CD4-positive, alpha-beta T cell treated with Interleukin-21 for 1 hour (primary cell): ENCODE measurements at regions not wholly inside any gene's neighbourhood (a gene's known extent, or its start where the extent isn't known, plus 50 kb on each side); places are given as distances from the start of the nearest gene placed in this dataset.

Experiments used
- DNase-seq: peaks from one replicate; pipeline ENCODE4 v3.0.0-alpha.2; 2020

DNA sequence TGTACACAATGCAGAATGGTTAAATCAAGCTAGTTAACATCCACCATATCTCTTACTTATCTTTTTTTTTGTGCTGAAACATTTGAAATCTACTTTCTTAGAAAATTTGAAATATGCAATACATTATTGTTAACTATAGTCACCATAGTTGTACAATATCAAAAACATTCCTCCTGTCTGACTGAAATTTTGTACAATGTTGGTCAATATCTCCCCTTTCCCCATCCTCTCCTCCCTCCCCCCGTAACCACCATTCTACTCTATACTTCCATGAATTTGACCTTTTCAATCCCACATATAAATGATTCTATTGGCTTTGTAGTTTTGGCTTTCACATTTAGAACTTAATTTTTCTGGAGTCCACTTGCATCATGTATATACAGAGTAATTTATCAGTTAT, 63.5 kb upstream of the DCD start:
- DNase-seq, result no peak

DNA sequence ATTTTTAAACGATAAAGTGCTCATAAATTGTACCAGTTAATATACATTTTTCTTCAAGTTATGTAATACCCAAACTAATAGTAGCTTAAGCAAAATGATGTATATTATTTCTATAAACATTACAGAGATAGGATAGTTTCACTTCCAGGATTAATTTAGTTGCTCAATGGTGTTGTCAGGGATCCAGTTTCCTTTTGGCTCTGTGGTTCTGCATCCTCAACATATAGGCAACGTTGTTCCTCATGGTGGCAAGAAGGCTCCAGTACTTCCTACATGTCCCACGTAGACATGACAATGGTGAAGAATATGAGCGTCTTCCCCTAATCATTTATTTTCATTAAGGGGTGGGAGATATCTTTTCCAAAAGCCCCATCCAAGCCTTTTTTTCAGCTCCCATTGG, 60.7 kb upstream of the DCD start:
- no peak for DNase-seq

DNA sequence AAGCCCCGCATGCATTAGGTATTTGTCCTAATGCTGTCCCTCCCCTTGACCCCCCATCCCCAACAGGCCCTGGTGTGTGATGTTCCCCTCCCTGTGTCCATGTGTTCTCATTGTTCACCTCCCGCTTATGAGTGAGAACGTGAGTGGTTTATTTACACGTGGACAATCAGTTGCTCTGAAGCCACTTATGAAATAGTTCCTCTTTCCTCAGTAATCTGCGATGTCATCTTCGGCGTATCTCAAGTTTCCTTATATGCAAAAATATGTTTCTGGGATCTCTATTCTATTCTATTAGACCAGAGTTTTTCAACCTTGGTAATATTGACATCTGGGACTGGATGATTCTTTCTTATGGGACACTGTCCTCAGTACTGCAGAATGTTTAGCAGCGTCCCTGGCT, 56.0 kb upstream of the DCD start:
- DNase-seq, result no peak

DNA sequence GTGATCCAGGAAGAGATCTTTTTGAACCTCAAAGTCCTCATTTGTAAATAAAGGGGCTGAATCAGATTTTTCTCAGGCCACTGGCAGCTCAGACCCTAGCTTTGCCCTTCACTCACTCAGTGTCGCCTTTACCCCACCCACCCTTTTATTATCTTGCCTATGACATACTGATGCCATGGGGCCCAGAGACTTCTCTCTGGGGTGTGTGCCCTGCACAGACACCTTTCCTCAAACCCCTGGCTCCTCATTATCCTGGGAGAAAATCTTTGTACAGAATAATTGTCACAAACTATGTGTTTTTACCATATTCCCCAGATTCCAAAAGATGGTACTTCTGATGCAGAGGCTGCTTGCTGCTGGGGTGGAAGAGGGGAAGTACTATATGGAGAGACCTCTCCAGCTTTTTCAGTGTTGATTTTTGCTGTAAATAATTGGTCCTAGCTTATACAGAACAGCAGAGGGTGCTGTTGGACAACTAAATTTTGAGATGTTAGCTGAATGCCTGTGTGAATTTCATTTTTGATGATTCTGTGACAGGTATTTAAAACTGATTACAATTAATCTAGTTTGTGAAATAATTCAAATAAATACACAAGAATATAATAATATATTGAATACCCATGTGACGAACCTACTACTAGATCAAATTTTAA, 53.9 kb upstream of the DCD start:
- peak; percentile 64 for DNase-seq

DNA sequence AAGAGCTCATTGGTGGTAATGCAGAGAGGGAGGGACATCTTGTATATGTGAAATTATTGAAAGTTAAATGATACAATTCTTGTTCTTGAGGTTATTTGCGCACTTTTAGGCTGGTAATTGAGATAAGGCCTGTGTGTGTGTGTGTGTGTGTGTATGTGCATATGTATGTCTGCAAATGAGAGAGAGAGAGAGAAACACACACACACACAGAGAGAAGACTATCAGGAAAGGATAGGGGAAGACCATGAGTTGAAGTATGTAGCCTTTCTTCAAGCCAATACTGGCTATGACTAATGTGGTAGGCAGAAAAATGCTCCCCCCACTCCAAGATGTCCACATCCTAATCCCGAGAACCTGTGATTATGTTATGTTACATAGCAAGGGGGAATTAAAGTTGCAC, 52.7 kb upstream of the DCD start:
- no peak for DNase-seq

DNA sequence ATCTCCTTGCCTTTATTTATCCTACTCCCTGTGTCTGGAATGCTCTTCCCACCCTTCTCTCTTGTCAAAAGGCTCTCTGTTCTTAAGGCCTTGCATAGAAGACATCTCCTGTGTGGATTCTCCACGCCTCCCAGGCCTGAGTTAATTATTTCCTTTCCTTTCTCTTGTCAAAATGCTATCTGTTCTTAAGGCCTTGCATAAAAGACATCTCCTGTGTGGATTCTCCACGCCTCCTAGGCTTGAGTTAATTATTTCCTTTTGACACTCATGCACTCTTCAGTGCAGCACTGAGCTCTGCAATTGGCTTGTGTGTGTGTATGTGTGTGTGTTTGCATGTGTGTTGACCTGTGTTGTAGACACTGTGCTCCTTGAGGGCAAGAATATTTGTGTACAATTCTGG, 52.1 kb upstream of the DCD start:
- DNase-seq, result no peak
